ENCODE measurements at regions not wholly inside any gene's neighbourhood (a gene's known extent, or its start where the extent isn't known, plus 50 kb on each side); places are given as distances from the start of the nearest gene placed in this dataset.

DNA sequence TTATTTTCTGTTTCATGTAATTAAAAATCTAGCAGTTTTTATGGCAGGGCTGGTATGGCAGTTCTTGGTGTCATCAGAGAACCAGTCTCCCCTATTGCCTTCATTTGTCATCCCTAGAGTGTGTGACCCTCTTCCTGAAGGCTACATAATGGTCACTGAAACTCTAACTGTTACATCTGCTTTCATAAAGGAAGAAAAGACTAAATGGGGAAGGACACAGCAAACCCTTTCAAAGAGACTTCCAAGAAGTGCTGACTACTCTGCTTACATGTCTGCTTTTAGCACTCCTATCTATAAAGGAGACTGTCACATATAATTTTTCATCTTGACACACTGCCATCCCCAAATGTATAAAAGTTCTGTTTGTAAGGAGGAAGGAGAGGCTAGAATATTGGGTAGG lies 105.9 kb upstream of the DIAPH2 start:
- POLR2A ChIA-PET, result no interaction called here
- intact Hi-C loops (cut with micrococcal nuclease; ENCODE audit: unreplicated experiment), result no loop called here
- H3K36me3 ChIP-seq (ENCODE audit: control insufficient read depth, insufficient read depth, low read length), result no peaks in the 10 kb centered on the region

DNA sequence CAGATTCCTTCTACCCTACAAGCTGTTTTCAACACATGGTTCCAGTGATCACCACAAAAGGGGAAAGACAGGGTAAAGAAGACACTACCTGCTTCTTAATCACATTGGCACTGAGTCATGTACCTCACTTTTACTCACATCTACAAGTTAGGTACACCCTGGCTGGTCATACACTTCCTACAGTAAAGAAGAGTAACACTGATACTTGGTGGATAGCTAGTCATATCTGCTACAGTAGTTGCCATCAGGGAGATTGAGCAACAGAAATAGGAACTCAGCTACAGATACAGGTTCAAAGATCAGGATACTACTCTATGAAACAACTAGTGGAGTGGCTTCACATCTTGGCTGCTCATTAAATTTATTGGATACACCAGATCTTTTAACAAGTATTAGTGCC lies 105.4 kb upstream of the DIAPH2 start:
- in situ Hi-C loops (cut with HindIII; ENCODE audit: low pct_unique_long_range_greater_than_20kb, low sequenced_read_pairs) (no loop called here), intact Hi-C loops (cut with micrococcal nuclease; ENCODE audit: unreplicated experiment) (no loop called here)
- H3K4me3 ChIP-seq (ENCODE audit: low read depth in 2 of 2, low read length in 2 of 2), result no peak overlapping the region
- no peaks in the 10 kb centered on the region for H3K36me3 ChIP-seq (ENCODE audit: control insufficient read depth, insufficient read depth, low read length)
- DNase-seq (ENCODE audit: low read depth, low spot score), result no peak
- H3K27me3 ChIP-seq (ENCODE audit: control insufficient read depth, insufficient read depth, low read length), result no peaks in the 10 kb centered on the region
- no peak for TF ChIP-seq POLR2AphosphoS5 (IDR thresholded peaks at IDR 0.05; ENCODE audit: low read depth, low read length)
- TF ChIP-seq TCF7L2 (IDR thresholded peaks at IDR 0.05; ENCODE audit: low read depth, low read length), result no peak
- TF ChIP-seq, protein P1, sequence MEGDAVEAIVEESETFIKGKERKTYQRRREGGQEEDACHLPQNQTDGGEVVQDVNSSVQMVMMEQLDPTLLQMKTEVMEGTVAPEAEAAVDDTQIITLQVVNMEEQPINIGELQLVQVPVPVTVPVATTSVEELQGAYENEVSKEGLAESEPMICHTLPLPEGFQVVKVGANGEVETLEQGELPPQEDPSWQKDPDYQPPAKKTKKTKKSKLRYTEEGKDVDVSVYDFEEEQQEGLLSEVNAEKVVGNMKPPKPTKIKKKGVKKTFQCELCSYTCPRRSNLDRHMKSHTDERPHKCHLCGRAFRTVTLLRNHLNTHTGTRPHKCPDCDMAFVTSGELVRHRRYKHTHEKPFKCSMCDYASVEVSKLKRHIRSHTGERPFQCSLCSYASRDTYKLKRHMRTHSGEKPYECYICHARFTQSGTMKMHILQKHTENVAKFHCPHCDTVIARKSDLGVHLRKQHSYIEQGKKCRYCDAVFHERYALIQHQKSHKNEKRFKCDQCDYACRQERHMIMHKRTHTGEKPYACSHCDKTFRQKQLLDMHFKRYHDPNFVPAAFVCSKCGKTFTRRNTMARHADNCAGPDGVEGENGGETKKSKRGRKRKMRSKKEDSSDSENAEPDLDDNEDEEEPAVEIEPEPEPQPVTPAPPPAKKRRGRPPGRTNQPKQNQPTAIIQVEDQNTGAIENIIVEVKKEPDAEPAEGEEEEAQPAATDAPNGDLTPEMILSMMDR (IDR thresholded peaks at IDR 0.05), result no peak
- TF ChIP-seq, protein P2, sequence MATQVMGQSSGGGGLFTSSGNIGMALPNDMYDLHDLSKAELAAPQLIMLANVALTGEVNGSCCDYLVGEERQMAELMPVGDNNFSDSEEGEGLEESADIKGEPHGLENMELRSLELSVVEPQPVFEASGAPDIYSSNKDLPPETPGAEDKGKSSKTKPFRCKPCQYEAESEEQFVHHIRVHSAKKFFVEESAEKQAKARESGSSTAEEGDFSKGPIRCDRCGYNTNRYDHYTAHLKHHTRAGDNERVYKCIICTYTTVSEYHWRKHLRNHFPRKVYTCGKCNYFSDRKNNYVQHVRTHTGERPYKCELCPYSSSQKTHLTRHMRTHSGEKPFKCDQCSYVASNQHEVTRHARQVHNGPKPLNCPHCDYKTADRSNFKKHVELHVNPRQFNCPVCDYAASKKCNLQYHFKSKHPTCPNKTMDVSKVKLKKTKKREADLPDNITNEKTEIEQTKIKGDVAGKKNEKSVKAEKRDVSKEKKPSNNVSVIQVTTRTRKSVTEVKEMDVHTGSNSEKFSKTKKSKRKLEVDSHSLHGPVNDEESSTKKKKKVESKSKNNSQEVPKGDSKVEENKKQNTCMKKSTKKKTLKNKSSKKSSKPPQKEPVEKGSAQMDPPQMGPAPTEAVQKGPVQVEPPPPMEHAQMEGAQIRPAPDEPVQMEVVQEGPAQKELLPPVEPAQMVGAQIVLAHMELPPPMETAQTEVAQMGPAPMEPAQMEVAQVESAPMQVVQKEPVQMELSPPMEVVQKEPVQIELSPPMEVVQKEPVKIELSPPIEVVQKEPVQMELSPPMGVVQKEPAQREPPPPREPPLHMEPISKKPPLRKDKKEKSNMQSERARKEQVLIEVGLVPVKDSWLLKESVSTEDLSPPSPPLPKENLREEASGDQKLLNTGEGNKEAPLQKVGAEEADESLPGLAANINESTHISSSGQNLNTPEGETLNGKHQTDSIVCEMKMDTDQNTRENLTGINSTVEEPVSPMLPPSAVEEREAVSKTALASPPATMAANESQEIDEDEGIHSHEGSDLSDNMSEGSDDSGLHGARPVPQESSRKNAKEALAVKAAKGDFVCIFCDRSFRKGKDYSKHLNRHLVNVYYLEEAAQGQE (IDR thresholded peaks at IDR 0.05; ENCODE audit: insufficient read depth in 1 of 2, low read depth in 2 of 2, low read length in 1 of 2), result no peak
- no peak for TF ChIP-seq SIN3A (IDR thresholded peaks at IDR 0.05; ENCODE audit: borderline replicate concordance, insufficient read depth, low read depth, low read length)
- no peak overlapping the region for H3K27ac ChIP-seq (ENCODE audit: low read length)
- no TSS peak for BruUV-seq (replicated peaks)
- ChIA-PET CTCF (no interaction called here), POLR2A (no interaction called here)
- no peak for ATAC-seq
- no peaks in the 10 kb centered on the region for H3K4me1 ChIP-seq (ENCODE audit: control insufficient read depth, insufficient read depth, low read length)
- no peaks in the 10 kb centered on the region for H3K9me3 ChIP-seq (ENCODE audit: control insufficient read depth, insufficient read depth, low read depth, low read length)

More for the DNA sequence above, 105.9 kb upstream of the DIAPH2 start:
- Histone ChIP-seq H3K27me3 (ENCODE audit: control insufficient read depth, insufficient read depth, low read length) (no peaks in the 10 kb centered on the region), H3K4me3 (ENCODE audit: low read depth in 2 of 2, low read length in 2 of 2) (no peak overlapping the region), H3K4me1 (ENCODE audit: control insufficient read depth, insufficient read depth, low read length) (no peaks in the 10 kb centered on the region), H3K9me3 (ENCODE audit: control insufficient read depth, insufficient read depth, low read depth, low read length) (no peaks in the 10 kb centered on the region), H3K27ac (ENCODE audit: low read length) (no peak overlapping the region)
- DNase-seq (ENCODE audit: low read depth, low spot score) (no peak), ATAC-seq (no peak)
- in situ Hi-C loops (cut with HindIII; ENCODE audit: low pct_unique_long_range_greater_than_20kb, low sequenced_read_pairs), result no loop called here
- CTCF ChIA-PET, result no interaction called here
- TF ChIP-seq SIN3A (IDR thresholded peaks at IDR 0.05; ENCODE audit: borderline replicate concordance, insufficient read depth, low read depth, low read length) (no peak), TCF7L2 (IDR thresholded peaks at IDR 0.05; ENCODE audit: low read depth, low read length) (no peak), POLR2AphosphoS5 (IDR thresholded peaks at IDR 0.05; ENCODE audit: low read depth, low read length) (no peak)
- TF ChIP-seq, protein P2 (IDR thresholded peaks at IDR 0.05; ENCODE audit: insufficient read depth in 1 of 2, low read depth in 2 of 2, low read length in 1 of 2), result no peak
- TF ChIP-seq, protein P1 (IDR thresholded peaks at IDR 0.05), result no peak
- BruUV-seq (replicated peaks), result no TSS peak

Measured in Panc1 (cell line).